Transverse colon (tissue), 4 donors: ENCODE measurements at regions not wholly inside any gene's neighbourhood (a gene's known extent, or its start where the extent isn't known, plus 50 kb on each side); places are given as distances from the start of the nearest gene placed in this dataset.

Experiments
- DNase-seq: peaks from one replicate; pipeline ENCODE4 v3.0.0-alpha.2; 2019
- H3K27ac ChIP-seq, 4 donors: fragments of 200-600 bp; sonication (generic); 2 replicates each; pipeline ENCODE4 v1.5.1; 2016 to 2018; ENCODE audit warnings: inconsistent platforms in 4 of 4
- H3K27me3 ChIP-seq: fragments of 200-600 bp; sonication (generic); 2 replicates; pipeline ENCODE4 v1.5.1; 2017; ENCODE audit warnings: inconsistent platforms
- H3K36me3 ChIP-seq, 4 donors: fragments of 200-600 bp; sonication (generic); 2 replicates each; pipeline ENCODE4 v1.5.1; 2017 to 2019; ENCODE audit warnings: inconsistent platforms in 4 of 4
- H3K4me1 ChIP-seq, 4 donors: fragments of 200-600 bp; sonication (generic); 2 replicates each; pipeline ENCODE4 v1.5.1; 2017 to 2020; ENCODE audit warnings: inconsistent platforms in 4 of 4
- H3K4me3 ChIP-seq, 4 donors: fragments of 200-600 bp; sonication (generic); 1 replicate in 1 of 4; 2 replicates in 3 of 4; pipeline versions ENCODE4 v1.5.1 to v1.6.1; 2017 to 2019; ENCODE audit warnings: inconsistent platforms in 4 of 4
- H3K9me3 ChIP-seq, 2 donors: fragments of 200-600 bp; sonication (generic); 2 replicates each; pipeline ENCODE4 v1.5.1; 2017 to 2019; ENCODE audit warnings: inconsistent platforms in 2 of 2
- EP300 ChIP-seq: sonication (generic); formaldehyde crosslinking; IDR thresholded peaks from one replicate; pipeline ENCODE4 v1.6.1; 2017; ENCODE audit warnings: antibody characterized with exemption, low read depth
- POLR2A ChIP-seq: fragments of 450-650 bp; IDR thresholded peaks from one replicate; pipeline ENCODE4 v1.6.1; 2016; ENCODE audit warnings: antibody characterized with exemption, mild to moderate bottlenecking, moderate library complexity
- POLR2AphosphoS5 ChIP-seq, 3 donors: sonication (generic); formaldehyde crosslinking; IDR thresholded peaks; one replicate each; pipeline ENCODE4 v1.6.1; 2016; ENCODE audit warnings: antibody characterized with exemption in 3 of 3
- WGBS, 2 donors: methylation state at CpG; one replicate each; pipeline ENCODE4 v1.1.5; 2018; ENCODE audit warnings: low coverage in 1 of 2; 5-methylcytosine and 5-hydroxymethylcytosine counted together
- in situ Hi-C, 4 donors: fragments of 200-750 bp; cut with MboI; loops; one replicate each; pipeline versions ENCODE4 v1.15.0 to v1.15.1; 2017; ENCODE audit warnings: low sequenced_read_pairs in 3 of 4, low pct_ligation_motif_present in 1 of 4, low pct_unique_long_range_greater_than_20kb in 1 of 4
- intact Hi-C: fragments of 100-400 bp; cut with DNase I; formaldehyde crosslinking; loops from one replicate; pipeline ENCODE4 v1.15.1; 2023; ENCODE audit warnings: low total_unique reads
- TF ChIP-seq, protein P1 (sequence below), 5 experiments: fragments of 200-600 bp in 3 of 5; fragments of 450-650 bp in 2 of 5; sonication (generic) in 3 of 5; IDR thresholded peaks; 1 replicate in 2 of 5; 2 replicates in 3 of 5; pipeline ENCODE4 v1.5.1; 2016 to 2017; ENCODE audit warnings: antibody characterized with exemption in 5 of 5, inconsistent platforms in 3 of 5, mild to moderate bottlenecking in 2 of 5, moderate library complexity in 1 of 5

DNA sequence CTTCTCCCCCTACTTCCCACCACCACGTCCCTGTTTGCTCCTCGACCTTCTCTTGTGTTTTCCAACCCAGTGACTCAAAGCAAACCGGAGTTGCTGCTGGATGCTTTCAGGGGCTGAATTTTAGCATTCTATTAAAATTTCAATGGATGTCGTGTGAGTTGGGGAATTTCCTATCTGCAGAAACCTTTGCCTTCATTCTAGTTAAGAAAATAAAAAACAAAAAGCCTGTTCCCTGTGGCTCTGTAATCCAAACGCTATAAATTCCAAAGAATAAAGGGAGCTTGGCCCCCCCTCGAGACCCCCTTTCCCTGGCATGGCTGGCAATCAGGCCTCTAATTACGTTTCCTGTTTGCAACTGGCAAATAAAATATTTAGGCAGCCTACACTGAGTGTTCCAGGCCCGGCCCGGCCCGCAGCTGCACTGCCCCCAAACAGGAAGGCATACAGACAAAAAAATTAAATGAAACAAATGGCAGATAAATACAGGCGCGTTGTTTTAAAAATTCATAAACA lies 139.4 kb upstream of the PPP1R26 start:
- Histone ChIP-seq H3K36me3 (no peaks in the 10 kb centered on the region), H3K9me3 (no peaks in the 10 kb centered on the region), H3K27me3 (peaks cover 17% of the 10 kb centered on the region), H3K27ac (no peak overlapping the region), H3K4me1 (no peaks in the 10 kb centered on the region), H3K4me3 (no peak overlapping the region)
- DNase-seq = no peak
- intact Hi-C loops (loop anchor here (5.0 kb wide), 1 partner anchor 253 kb away; the partner anchor contains the start of gene OLFM1), in situ Hi-C loops (loop anchor here in 3 of 4 donors (10.0 to 25.0 kb wide), 2 partner anchors 253 to 255 kb away; partner anchors contain the start of gene OLFM1 (in 3 of the 3))
- no peak for TF ChIP-seq POLR2AphosphoS5 (IDR thresholded peaks at IDR 0.05)
- TF ChIP-seq, protein P1, sequence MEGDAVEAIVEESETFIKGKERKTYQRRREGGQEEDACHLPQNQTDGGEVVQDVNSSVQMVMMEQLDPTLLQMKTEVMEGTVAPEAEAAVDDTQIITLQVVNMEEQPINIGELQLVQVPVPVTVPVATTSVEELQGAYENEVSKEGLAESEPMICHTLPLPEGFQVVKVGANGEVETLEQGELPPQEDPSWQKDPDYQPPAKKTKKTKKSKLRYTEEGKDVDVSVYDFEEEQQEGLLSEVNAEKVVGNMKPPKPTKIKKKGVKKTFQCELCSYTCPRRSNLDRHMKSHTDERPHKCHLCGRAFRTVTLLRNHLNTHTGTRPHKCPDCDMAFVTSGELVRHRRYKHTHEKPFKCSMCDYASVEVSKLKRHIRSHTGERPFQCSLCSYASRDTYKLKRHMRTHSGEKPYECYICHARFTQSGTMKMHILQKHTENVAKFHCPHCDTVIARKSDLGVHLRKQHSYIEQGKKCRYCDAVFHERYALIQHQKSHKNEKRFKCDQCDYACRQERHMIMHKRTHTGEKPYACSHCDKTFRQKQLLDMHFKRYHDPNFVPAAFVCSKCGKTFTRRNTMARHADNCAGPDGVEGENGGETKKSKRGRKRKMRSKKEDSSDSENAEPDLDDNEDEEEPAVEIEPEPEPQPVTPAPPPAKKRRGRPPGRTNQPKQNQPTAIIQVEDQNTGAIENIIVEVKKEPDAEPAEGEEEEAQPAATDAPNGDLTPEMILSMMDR (IDR thresholded peaks at IDR 0.05) = no peak
- TF ChIP-seq POLR2A = no peak
- TF ChIP-seq EP300 = no peak
- 11 to 21% methylated on average over 8 to 12 of the region's 12 CpGs for WGBS, 2 donors

GRCh38 chr9:135340726-135341475 lies 138.7 kb upstream of the PPP1R26 start:
- no peak for DNase-seq
- no peak for TF ChIP-seq POLR2AphosphoS5 (IDR thresholded peaks at IDR 0.05)
- TF ChIP-seq, protein P1 (IDR thresholded peaks at IDR 0.05) = no peak
- TF ChIP-seq POLR2A = no peak
- no peak for TF ChIP-seq EP300
- Histone ChIP-seq H3K27ac (no peak overlapping the region), H3K4me1 (no peaks in the 10 kb centered on the region), H3K36me3 (no peaks in the 10 kb centered on the region), H3K27me3 (peaks cover 24% of the 10 kb centered on the region), H3K9me3 (no peaks in the 10 kb centered on the region), H3K4me3 (no peak overlapping the region)
- intact Hi-C loops (loop anchor here (5.0 kb wide), 1 partner anchor 254 kb away; the partner anchor contains the start of gene OLFM1), in situ Hi-C loops (loop anchor here in 3 of 4 donors (10.0 to 25.0 kb wide), 2 partner anchors 254 to 256 kb away; partner anchors contain the start of gene OLFM1 (in 3 of the 3))
- WGBS, 2 donors = 71% methylated on average over 20 of the region's 20 CpGs; no CpG with 5 or more reads in 1 of the 2 donors

- no peak for DNase-seq
- WGBS, 2 donors = 72% methylated on average over 13 of the region's 13 CpGs; no CpG with 5 or more reads in 1 of the 2 donors
- H3K9me3 ChIP-seq = no peaks in the 10 kb centered on the region
- H3K4me1 ChIP-seq = no peaks in the 10 kb centered on the region
- no peak overlapping the region for H3K27ac ChIP-seq
- TF ChIP-seq POLR2AphosphoS5 (IDR thresholded peaks at IDR 0.05) = no peak
- in situ Hi-C loops = loop anchor here in 3 of 4 donors (10.0 to 25.0 kb wide), 2 partner anchors 254 to 257 kb away; partner anchors contain the start of gene OLFM1 (in 3 of the 3)
- intact Hi-C loops = loop anchor here (5.0 kb wide), 1 partner anchor 254 kb away; the partner anchor contains the start of gene OLFM1
- peaks cover 27% of the 10 kb centered on the region for H3K27me3 ChIP-seq
- H3K4me3 ChIP-seq = no peak overlapping the region
- no peaks in the 10 kb centered on the region for H3K36me3 ChIP-seq
Observed at GRCh38 chr9:135341612-135342169, 137.9 kb upstream of the PPP1R26 start.

DNA sequence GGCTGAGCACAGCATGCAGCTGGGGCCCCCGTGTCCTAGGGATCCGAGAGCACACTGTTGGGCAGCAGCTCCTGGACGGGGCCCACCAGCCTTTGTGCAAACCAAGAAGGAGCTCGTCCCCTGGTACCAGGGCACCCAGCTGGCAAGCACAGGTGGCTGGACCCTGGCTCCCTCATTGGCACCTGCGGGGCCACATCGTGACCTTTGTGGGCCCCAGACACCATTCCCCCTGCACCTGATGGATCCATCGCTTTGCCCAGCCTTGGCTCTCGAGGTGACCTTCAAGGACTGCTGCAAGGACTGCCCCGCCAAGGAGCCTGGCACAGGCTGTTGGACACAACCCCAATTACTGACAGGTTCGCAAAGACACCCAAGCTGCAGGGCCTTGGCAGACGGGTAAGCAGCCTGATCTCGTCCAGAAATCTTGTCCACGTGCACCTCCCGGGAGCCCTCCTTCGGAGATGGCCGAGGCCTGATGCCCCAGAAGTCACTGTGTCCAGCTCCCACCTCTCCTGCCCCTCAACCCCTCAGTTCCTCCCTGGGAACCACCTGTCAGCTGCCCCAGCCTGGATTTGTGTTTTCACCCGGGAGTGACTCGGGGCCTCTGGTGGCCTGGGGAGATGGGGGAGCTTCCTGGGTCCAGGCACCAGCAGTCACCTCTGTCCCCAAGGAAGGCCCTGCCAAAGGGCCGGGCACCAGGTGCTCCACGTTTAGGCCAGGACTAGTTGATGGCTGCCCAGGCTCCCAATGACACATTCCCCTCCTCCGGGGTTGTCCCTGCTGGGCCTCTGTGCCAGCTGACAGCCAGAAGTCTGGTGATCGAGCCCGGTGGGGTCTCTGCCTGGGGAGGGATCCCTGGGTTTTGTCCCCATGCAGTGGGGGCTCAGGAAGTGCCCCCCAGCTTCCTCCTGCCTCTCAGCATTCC lies 137.1 kb upstream of the PPP1R26 start:
- H3K27ac ChIP-seq = no peak overlapping the region
- no peak overlapping the region for H3K4me3 ChIP-seq
- WGBS, 2 donors = 82% methylated on average over 13 of the region's 23 CpGs; no CpG with 5 or more reads in 1 of the 2 donors
- H3K9me3 ChIP-seq = no peaks in the 10 kb centered on the region
- TF ChIP-seq, protein P1 (IDR thresholded peaks at IDR 0.05) = no peak
- TF ChIP-seq EP300 = no peak
- no peak for TF ChIP-seq POLR2AphosphoS5 (IDR thresholded peaks at IDR 0.05)
- no peak for TF ChIP-seq POLR2A
- in situ Hi-C loops = loop anchor here in 3 of 4 donors (10.0 to 25.0 kb wide), 2 partner anchors 255 to 258 kb away; partner anchors contain the start of gene OLFM1 (in 3 of the 3)
- peaks cover 27% of the 10 kb centered on the region for H3K27me3 ChIP-seq
- no peaks in the 10 kb centered on the region for H3K4me1 ChIP-seq
- no peak for DNase-seq
- intact Hi-C loops = loop anchor here (5.0 kb wide), 1 partner anchor 255 kb away; the partner anchor contains the start of gene OLFM1
- no peaks in the 10 kb centered on the region for H3K36me3 ChIP-seq
